GM12874 (cell line): ENCODE measurements at regions not wholly inside any gene's neighbourhood (a gene's known extent, or its start where the extent isn't known, plus 50 kb on each side); places are given as distances from the start of the nearest gene placed in this dataset.

Experiments
- CTCF ChIP-seq: IDR thresholded peaks from 2 replicates; pipeline ENCODE4 v1.5.1; 2011; ENCODE audit warnings: low read depth, mild to moderate bottlenecking, control low read depth, low read length, moderate library complexity; ENCODE audit not compliant: insufficient read depth

- TF ChIP-seq CTCF, result no peak
These were observed 262.6 kb downstream of the MAP2K6 start for GRCh38 chr17:69677130-69677529.

GRCh38 chr17:69678206-69678605, 263.7 kb downstream of the MAP2K6 start:
- TF ChIP-seq CTCF, result no peak

- TF ChIP-seq CTCF, result no peak
These were observed 265.3 kb downstream of the MAP2K6 start for GRCh38 chr17:69679829-69680228.

- no peak for TF ChIP-seq CTCF
These were observed 269.8 kb downstream of the MAP2K6 start for GRCh38 chr17:69684251-69684650.

- no peak for TF ChIP-seq CTCF
These were observed 276.0 kb downstream of the MAP2K6 start for GRCh38 chr17:69690531-69690930.

GRCh38 chr17:69692171-69692570, 277.7 kb downstream of the MAP2K6 start:
- no peak for TF ChIP-seq CTCF

- TF ChIP-seq CTCF, result no peak
These were observed 281.1 kb downstream of the MAP2K6 start for GRCh38 chr17:69695646-69696045.

- TF ChIP-seq CTCF, result no peak
These were observed 282.2 kb downstream of the MAP2K6 start for GRCh38 chr17:69696650-69697049.
